ENCODE measurements at regions not wholly inside any gene's neighbourhood (a gene's known extent, or its start where the extent isn't known, plus 50 kb on each side); places are given as distances from the start of the nearest gene placed in this dataset.

DNA sequence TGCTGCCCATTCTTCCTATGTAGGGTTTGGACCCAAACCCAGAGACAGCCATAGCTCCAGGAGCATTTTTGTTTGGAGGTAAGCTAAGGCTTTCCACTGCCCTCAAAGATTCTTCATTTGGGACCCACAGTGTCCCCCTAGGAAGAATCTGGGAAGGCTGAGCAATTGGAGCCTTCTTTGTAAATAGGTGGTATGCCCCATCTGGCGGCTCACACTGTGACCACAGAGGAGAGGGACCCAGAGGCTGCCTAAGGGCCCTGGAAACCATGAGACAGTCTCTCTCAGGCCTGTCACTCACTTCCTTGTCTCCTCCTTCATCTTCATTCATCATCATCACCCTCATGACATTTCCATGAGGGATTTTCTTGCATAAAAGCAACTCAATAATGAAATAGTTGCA is 215.4 kb upstream of the OSR1 start:
- no peak for DNase-seq (ENCODE audit: low read depth)
- no peak overlapping the region for H3K4me3 ChIP-seq (ENCODE audit: low read length)
- TF ChIP-seq, protein P1, sequence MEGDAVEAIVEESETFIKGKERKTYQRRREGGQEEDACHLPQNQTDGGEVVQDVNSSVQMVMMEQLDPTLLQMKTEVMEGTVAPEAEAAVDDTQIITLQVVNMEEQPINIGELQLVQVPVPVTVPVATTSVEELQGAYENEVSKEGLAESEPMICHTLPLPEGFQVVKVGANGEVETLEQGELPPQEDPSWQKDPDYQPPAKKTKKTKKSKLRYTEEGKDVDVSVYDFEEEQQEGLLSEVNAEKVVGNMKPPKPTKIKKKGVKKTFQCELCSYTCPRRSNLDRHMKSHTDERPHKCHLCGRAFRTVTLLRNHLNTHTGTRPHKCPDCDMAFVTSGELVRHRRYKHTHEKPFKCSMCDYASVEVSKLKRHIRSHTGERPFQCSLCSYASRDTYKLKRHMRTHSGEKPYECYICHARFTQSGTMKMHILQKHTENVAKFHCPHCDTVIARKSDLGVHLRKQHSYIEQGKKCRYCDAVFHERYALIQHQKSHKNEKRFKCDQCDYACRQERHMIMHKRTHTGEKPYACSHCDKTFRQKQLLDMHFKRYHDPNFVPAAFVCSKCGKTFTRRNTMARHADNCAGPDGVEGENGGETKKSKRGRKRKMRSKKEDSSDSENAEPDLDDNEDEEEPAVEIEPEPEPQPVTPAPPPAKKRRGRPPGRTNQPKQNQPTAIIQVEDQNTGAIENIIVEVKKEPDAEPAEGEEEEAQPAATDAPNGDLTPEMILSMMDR (conservative IDR thresholded peaks at IDR 0.05; ENCODE audit: low read depth, low read length) = no peak

DNA sequence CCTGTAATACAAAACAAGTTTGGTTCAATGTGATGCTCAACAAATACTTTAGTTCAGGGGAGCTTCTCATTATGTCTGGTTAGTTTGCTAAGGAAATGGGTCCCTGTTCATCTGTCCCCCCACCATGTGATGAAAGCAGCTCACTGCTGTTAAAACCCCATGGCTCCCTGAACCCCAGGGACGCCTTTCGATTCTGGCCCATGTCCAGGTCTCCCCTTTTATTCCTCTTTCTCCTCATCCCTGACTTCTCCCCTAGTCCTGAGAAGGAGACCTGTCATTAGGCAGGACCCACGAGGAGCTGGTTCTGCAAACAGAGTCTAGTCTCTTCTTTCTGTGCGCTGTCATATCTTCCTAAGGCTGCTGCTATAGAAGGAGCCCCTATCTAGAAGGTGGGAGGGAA is 213.3 kb upstream of the OSR1 start:
- TF ChIP-seq, protein P1 (conservative IDR thresholded peaks at IDR 0.05; ENCODE audit: low read depth, low read length) = no peak
- DNase-seq (ENCODE audit: low read depth) = no peak
- H3K4me3 ChIP-seq (ENCODE audit: low read length) = no peak overlapping the region

DNA sequence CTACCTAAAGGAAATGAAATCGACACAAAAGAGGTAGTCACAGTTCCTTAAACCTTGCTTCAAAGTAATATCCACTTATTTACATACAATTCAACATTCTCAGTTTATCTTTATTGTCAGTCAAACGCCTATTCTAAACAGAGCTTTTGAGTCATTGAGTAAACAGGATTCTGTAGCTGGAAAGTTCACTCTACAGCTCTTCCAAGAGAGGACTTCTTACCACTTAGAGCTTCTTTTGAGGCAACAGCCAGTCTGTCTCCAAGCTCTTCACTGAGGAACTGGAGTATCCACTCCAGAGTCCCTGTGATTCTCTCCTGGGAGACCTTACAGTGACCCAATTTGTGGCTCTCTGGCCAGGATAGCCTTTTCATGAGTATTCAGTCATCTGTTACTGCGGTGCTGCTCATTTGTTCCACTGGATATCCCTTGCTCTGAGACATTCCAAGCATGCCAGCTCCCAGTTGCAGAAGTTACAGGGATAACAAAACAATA is 210.9 kb upstream of the OSR1 start:
- DNase-seq (ENCODE audit: low read depth) = no peak
- TF ChIP-seq, protein P1 (conservative IDR thresholded peaks at IDR 0.05; ENCODE audit: low read depth, low read length) = no peak
- H3K4me3 ChIP-seq (ENCODE audit: low read length) = no peak overlapping the region

DNA sequence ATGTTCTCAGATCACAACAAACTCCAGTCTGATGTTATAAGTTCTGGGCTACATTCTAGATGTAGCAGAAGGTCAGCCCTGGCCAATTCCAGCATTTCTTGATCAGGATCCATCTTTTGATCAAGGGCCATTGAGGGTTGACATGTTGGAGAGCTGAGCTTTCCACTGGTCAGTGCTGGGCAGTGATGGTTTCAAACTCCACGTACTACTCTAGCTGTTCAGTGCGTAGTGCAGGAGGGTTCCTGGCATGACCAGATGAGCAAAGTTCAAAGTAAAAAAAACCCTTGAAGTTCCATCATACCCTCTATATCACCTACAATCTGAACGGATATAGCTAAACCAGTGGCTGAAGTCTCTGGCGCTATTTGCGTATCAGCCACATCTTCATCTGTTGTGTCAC is 210.4 kb upstream of the OSR1 start:
- TF ChIP-seq, protein P1 (conservative IDR thresholded peaks at IDR 0.05; ENCODE audit: low read depth, low read length) = no peak
- no peak overlapping the region for H3K4me3 ChIP-seq (ENCODE audit: low read length)
- no peak for DNase-seq (ENCODE audit: low read depth)

DNA sequence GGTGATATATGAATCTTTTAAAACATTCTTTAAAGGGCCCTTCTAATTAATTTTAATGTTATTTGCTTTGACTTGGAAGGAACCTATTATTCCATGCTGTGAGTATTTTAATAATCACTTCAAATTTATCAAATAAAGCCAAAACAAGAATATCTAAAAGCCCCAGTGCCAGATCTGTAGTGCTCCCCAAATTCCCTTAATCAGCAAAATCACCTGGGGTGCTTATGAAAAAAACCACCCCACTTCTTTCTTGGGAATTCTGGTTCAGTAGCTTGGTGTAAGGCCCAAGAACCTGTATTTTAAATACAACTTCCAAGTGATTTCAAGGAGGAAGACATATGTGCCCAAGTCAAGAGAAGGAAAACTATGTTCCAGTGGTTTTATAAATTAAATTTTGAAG is 202.4 kb upstream of the OSR1 start:
- TF ChIP-seq, protein P1 (conservative IDR thresholded peaks at IDR 0.05; ENCODE audit: low read depth, low read length) = no peak
- no peak for DNase-seq (ENCODE audit: low read depth)

DNA sequence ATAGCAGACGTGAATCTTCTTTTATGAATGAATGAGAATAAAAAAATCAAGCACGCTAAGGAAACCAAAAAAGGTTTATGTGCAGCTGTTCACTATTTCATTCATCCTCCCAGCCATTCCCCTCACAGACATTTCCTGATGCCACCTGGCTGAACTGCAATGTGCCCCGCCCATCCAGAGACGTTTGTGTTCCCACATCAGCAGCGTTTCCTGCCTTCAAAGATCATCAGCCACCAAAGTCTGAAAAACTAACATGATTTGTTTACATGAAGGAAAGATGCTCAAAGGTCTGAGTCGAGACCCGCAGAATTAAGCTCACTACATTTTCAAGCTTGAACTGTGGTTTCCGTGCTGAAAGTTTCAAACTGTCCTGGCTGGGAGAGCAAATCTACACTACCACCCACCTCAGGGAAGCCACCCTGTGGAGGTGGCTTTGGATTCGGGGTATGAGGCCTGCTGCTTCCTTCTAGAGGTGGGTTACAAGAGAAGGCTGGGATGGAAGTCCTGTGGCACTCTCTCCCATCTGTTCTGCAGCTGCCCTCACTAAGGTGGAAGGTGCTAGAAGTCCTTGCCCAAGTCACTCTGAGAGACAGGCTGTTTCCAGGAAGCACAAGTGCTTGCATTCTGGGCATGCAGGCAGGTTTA is 201.3 kb upstream of the OSR1 start:
- H3K4me3 ChIP-seq (ENCODE audit: low read length) = no peak overlapping the region
- DNase-seq (ENCODE audit: low read depth) = no peak
- TF ChIP-seq, protein P1 (conservative IDR thresholded peaks at IDR 0.05; ENCODE audit: low read depth, low read length) = no peak

More for the DNA sequence above, 202.4 kb upstream of the OSR1 start:
- H3K4me3 ChIP-seq (ENCODE audit: low read length) = no peak overlapping the region

DNA sequence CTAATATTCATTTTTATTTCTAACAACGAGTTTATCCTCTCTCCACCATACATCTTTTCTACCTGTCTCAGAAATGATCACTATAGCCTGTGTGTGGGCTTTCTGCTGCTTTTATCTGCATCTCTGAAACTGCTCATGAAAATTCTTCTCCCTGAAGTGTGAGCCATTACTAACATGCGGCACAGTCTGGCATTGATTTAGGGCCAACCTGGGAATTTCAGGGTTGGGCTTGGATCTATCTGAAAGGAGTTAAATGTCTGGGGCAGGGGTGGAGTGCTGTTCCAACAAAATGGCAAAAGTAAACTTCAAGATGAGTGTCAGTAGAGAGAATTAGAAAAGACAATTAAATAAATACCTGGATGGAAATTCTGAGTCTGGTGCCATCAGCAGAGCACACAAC is 198.2 kb upstream of the OSR1 start:
- TF ChIP-seq, protein P1 (conservative IDR thresholded peaks at IDR 0.05; ENCODE audit: low read depth, low read length) = no peak
- no peak for DNase-seq (ENCODE audit: low read depth)
- no peak overlapping the region for H3K4me3 ChIP-seq (ENCODE audit: low read length)

All from retinal pigment epithelial cell (primary cell).